Islet of Langerhans (tissue), 1 donor: ENCODE measurements at regions not wholly inside any gene's neighbourhood (a gene's known extent, or its start where the extent isn't known, plus 50 kb on each side); places are given as distances from the start of the nearest gene placed in this dataset.
A peak's percentile ranks its signal among the peaks of the same experiment; 100 is the strongest.

Experiments used
- FAIRE-seq: peaks from one replicate; lab custom pipeline; 2011; peaks lifted over from hg19 to GRCh38; lab: Jason Lieb, UNC

DNA sequence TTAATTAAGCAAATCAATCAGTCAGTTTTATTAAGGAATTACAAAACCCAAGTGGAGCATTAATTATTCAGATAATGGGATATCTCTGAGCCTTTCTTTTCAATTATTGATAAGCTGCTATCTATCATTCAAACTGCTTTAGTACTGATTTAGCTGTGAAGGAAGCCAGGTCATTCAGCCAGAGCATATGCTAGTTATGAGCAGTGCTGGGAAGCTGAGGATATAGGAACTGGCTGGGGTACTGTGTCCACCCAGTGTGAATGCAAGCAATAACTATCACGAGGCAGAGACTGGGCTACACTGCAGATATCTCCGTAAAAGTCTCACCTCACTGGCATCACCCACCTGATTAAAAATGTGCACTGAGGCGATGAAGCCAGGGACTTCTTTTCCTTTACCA lies 496.7 kb upstream of the PIK3C3 start:
- FAIRE-seq: no peak

DNA sequence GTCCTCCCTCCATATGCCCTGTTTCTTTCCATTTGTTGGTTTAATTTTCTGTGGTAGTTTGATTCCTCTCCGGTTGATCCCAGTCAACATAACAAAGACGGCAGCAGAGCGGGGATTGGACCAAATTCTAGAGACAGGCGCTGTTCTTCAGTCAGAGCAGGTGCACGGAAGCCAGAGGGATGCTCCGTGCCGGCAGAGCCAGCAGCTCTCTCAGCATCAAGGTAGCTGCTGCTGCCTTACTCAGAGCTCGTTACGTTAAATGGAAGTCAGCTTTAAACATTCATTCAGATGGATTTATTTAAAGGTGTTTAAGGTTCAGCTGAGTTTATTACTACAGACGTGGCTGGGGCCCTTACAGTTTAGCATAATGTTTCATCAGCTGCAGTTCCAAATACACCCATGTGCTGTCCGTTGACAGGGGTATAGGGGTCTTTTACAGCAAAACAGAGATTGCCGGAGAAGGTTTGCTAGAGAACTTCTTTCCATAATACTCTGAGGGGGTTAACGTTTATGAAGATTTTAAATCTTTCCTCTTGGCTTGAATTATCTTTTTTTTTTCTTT lies 497.2 kb upstream of the PIK3C3 start:
- FAIRE-seq: no peak

DNA sequence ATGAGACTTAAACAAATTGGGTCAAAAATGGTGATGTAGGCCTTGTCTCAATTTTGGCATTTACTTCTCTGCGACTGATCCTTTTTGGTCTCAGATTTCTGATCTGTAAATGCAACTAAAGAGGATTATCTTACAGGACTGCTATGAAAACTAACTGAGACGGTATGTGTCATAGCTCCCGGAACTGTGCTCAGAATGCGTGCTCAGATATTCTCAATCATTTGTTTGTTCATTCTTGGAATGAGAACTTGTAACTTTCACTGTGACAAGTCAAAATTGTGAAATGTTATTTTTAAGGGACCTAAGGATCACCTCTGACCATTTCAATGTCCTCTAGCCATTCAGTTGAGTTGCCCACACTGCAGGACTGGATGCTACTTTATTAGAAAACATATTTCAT lies 498.2 kb upstream of the PIK3C3 start:
- FAIRE-seq: no peak

- no peak for FAIRE-seq
Observed at GRCh38 chr18:41449612-41450011, 505.4 kb upstream of the PIK3C3 start.

- no peak for FAIRE-seq
Observed at GRCh38 chr18:41444943-41445342, 510.1 kb upstream of the PIK3C3 start.

DNA sequence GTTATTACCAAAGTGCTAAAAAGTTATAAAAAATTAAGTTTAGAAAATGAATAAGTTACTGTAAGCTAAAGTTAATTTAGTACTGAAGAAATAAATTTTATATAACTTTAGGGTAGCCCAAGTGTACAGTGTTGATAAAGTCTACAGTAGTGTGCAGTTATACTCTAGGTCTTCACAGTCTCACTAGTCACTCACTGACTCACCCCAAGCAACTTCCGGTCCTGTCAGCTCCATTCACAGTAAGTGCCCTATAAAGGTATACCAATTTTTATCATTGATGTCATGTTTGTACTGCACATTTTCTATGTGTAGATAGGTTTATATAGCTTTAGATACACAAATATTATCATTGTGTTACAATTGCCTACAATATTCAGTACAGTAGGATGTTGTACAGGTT lies 518.3 kb upstream of the PIK3C3 start:
- no peak for FAIRE-seq

GRCh38 chr18:41418598-41418997 lies 536.4 kb upstream of the PIK3C3 start:
- no peak for FAIRE-seq

- no peak for FAIRE-seq
Observed at GRCh38 chr18:41416044-41416443, 539.0 kb upstream of the PIK3C3 start.

GRCh38 chr18:41410006-41410405 lies 545.0 kb upstream of the PIK3C3 start:
- FAIRE-seq: no peak

DNA sequence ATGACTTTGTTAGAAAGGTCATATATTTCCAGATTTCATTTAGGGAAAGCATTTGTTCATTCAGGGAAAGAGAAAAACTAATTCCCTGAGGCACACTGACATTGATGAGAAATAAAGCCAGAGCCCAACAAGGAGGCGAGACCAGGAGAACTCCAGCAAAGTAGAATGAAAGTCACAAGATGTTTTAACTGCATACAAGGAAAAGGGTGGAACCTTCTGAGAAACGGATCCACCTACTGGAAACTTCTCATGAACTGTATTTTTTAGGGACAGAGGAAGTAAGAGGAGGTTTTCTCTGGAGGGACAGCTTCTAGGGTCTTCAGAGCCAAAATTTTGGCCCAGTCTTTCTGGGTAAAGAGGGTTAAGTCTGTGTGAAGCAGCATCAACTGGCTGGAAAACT lies 548.2 kb upstream of the PIK3C3 start:
- FAIRE-seq: no peak

GRCh38 chr18:41396861-41397260 lies 558.2 kb upstream of the PIK3C3 start:
- no peak for FAIRE-seq

- FAIRE-seq: no peak
Observed at GRCh38 chr18:41396211-41396610, 558.8 kb upstream of the PIK3C3 start.

DNA sequence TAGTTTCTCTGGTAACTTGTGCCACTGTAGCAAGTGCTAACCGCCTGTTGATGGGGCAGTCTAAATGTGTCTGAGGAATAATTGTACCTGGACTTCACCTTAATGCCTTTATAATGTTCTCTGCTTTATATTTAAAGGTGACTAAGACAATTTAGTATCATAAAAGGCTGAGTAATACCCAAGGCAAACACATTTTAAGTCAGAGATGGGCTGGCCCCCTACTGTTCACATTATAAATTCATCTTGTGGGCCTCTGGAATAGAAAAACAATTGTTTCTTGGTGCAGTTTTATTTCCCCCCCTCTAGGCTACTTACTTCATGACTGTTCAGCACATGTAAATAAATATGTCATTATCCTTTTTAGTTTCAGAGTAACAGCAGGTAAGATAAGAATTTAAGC lies 559.3 kb upstream of the PIK3C3 start:
- FAIRE-seq: no peak

GRCh38 chr18:41391616-41392595 lies 563.1 kb upstream of the PIK3C3 start:
- peak; percentile 86 for FAIRE-seq

GRCh38 chr18:41390309-41390708 lies 564.7 kb upstream of the PIK3C3 start:
- FAIRE-seq: no peak

DNA sequence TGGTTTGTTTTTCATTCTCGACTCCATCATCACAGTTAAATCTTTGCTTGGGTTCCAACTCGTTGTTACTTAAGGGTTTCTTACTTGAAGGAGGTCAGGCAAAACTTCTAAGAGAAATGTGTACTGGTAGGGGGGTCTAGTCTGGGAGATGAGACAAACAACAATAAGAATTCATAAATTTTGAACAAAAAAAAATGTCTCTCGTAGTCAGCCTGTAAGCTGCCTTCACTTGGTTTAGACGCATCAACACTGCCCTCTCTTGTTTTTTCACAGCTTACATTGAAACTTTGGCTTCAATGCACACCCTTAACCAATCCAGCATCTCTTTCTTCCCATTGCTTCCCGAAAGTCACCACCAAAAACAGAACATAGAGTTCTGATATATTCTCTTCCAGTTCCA lies 576.4 kb upstream of the PIK3C3 start:
- no peak for FAIRE-seq

DNA sequence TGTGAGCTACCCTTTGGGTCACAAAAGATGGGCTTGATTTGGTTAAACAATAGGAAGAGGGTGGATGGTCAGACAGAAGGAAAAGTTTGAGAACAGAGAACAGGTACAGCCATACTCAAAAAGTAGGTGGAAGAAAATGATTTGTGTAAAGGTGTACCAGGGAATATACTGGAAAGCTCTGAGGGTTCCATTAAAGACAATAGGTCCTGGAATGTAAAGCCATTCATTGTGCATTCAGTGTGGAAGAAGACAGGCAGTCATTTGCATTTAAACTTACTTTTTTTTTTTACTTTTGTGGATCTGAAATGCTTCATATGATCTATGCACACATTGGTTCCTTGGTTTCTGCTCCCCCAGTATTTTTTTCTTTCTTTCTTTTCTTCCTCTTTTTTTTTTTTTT lies 581.4 kb upstream of the PIK3C3 start:
- FAIRE-seq: no peak

DNA sequence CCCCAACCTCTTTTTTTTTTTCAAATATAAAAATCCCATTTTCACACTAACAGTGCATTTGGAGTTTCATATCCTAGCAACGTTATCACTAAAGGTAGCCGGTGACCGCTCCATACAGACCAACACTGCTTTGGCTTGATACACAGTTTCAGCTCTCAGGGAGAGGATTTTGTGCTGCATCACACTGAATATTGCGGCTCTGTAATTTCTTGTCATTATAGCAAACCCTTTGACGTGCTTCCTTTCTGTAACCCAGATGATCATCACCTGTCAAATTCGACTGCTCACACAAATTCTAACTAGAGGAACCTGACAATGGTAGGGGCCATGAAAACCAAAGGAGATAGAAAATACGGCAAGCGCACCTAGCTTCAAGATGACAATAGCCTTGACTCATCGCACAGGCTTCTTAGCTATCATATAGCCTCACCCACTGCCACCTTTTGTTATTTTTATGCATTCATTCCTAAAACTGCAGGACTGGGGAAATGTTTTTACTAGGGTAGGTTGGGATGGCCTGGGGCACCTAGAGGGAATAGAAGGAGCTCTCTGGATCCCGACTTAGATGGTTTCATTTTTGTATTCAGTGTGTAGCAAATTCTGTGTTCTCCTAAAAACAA lies 582.9 kb upstream of the PIK3C3 start:
- FAIRE-seq: no peak

DNA sequence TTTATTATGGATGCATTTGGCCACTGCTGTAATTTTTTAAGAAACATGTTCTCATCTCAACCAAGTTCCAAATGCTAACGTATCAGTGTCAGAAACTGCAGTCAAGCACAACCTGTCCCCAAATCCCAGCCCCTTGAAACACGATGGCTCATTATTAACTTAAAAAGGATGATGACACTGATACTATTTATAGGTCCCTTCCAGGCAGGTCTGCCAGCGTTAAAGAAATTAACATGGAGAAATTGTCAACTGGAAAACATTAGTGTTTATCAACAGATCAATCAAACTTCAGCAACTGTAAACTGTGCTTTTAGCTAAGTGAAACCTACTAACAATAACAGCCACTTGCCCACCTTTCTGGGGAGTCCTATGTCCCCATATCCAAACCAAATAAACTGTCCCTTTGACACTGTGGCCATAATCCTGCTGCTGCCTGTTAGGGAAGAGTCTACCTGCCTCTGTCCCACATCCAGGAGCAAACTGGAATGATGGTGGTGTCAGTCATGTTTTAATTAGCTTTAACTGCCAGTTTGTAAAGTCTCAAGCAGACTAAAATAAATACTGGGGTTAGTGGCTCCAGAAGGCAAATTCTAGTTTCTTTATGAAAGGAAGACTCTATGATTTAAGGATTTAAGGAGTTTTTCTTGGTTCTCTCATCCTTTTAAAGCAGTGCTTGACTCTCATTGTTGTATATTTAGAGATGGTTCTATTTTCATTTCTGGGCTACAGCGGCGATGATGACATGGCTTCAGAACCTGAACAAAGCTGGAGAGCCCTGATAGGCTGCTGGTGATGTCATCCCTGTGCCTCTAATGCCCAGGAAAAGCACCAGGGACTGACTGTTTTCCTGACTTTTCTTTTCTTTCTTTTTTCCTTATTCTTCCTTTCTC lies 583.6 kb upstream of the PIK3C3 start:
- peak; percentile 61 for FAIRE-seq

- FAIRE-seq: no peak
Observed at GRCh38 chr18:41370740-41371139, 584.3 kb upstream of the PIK3C3 start.

DNA sequence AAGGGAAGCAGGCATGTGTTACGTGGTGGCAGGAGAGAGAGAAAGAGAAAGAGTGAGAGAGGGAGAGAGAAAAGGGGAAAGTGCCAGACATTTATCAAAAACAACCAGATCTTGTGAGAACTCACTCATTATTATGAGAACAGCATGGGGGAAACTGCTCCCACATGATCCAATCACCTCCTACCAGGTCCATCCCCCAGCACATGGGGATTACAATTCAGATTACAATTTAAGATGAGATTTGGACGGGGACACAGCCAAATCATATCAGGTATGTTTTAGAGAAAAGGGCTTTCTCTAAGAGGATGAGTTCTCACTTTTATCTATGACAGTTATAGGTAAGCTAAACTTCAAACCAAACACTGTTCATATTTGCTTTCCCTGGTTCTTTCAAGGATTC lies 597.3 kb upstream of the PIK3C3 start:
- FAIRE-seq: no peak

DNA sequence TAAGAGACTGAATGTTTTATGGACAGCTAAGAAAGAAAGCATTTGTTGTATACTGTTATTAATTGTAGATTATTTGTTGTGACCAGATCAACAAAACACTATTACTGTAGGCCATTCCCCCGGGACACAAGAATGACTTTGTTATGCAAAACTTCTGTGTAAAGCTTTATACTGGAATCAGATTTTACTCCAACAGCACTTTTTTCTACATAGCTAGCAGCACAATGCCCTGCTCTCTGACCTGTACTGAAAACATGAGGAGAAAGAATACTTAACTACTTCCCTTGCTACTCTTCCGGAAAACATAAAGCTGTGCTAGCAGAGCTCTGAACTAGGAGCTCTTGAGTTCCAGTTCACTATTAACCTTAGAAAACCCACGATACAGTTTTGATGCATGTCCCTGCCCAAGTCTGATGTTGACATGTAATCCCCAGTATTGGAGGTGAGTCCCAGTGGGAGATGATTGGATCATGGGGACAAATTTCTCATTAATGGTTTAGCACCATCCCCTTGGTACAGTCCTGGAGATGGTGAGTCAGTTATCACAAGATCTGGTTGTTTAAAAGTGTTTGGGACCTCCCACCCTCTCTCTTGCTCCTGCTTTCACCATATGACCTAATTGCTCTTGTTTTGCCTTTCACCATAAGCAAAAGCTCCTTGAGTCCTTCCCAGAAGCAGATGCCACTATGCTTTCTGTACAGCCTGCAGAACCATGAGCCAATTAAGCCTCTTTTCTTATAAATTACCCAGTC lies 601.1 kb upstream of the PIK3C3 start:
- FAIRE-seq: no peak
